B cell (primary cell): ENCODE measurements at regions not wholly inside any gene's neighbourhood (a gene's known extent, or its start where the extent isn't known, plus 50 kb on each side); places are given as distances from the start of the nearest gene placed in this dataset.

Source experiments
- CTCF ChIP-seq: fragments of 200-600 bp; IDR thresholded peaks from one replicate; pipeline ENCODE4 v1.8.0; 2022; ENCODE audit warnings: antibody characterized with exemption, mild to moderate bottlenecking
- EZH2 ChIP-seq: IDR thresholded peaks from 2 replicates; pipeline ENCODE4 v1.6.1; 2012; ENCODE audit warnings: borderline replicate concordance, low read depth, mild to moderate bottlenecking, moderate library complexity, low read length; ENCODE audit not compliant: insufficient read depth, poor library complexity, severe bottlenecking

- TF ChIP-seq CTCF (no peak), EZH2 (no peak)
Measured at GRCh38 chr1:172895761-172896160, 155.0 kb downstream of the TNFSF18 start.
